ENCODE measurements at regions not wholly inside any gene's neighbourhood (a gene's known extent, or its start where the extent isn't known, plus 50 kb on each side); places are given as distances from the start of the nearest gene placed in this dataset.

GRCh38 chr10:88195841-88196240 is 332.4 kb downstream of the PTEN start:
- H3K23me2 ChIP-seq (ENCODE audit: low read depth, low read length) = no peaks in the 10 kb centered on the region
- H3K4me1 ChIP-seq (replicated peaks in 1 of 4; ENCODE audit: control insufficient read depth in 3 of 4, insufficient read depth in 4 of 4, low read length in 3 of 4) = peaks cover 0 to 4% (median 0%) of the 10 kb centered on the region in 4 experiments; a peak in 1 of 7 replicates
- no peak overlapping the region for H3K4me2 ChIP-seq (ENCODE audit: insufficient read depth in 1 of 2, low read depth in 2 of 2, low read length in 2 of 2)
- no peaks in the 10 kb centered on the region for H3K27me3 ChIP-seq (replicated peaks in 1 of 4; ENCODE audit: control insufficient read depth in 3 of 4, extremely low read depth in 1 of 4, insufficient read depth in 3 of 4, low read length in 3 of 4)
- no peaks in the 10 kb centered on the region for H4K20me1 ChIP-seq (replicated peaks in 1 of 2; ENCODE audit: control insufficient read depth in 1 of 2, insufficient read depth in 2 of 2, low read length in 2 of 2)
- no peak for DNase-seq (ENCODE audit: low read depth in 1 of 2, low spot score in 2 of 2)
- no peak overlapping the region for H3K4me3 ChIP-seq (ENCODE audit: extremely low read depth in 1 of 4, insufficient read depth in 2 of 4, low read depth in 3 of 4, low read length in 4 of 4)
- FAIRE-seq = no peak
- no peak overlapping the region for H3K9ac ChIP-seq (replicated peaks in 1 of 4; ENCODE audit: extremely low read depth in 1 of 4, low read depth in 3 of 4, low read length in 3 of 4)
- H3K18ac ChIP-seq (ENCODE audit: extremely low read depth, low read length) = no peak overlapping the region
- H4K91ac ChIP-seq (replicated peaks; ENCODE audit: insufficient read length, low read length) = no peak overlapping the region
- H2AK5ac ChIP-seq (ENCODE audit: low read depth, low read length) = no peak overlapping the region
- H2BK12ac ChIP-seq (ENCODE audit: low read depth, low read length) = no peak overlapping the region
- H2BK5ac ChIP-seq (ENCODE audit: low read depth, low read length) = no peak overlapping the region
- CTCF ChIA-PET (ENCODE audit: partially characterized antibody) = interaction anchor here (1.5 kb wide), 1 partner anchor 10 kb away, joined by 3 read pairs; no protein-coding TSS in a partner anchor
- no peak overlapping the region for H2BK120ac ChIP-seq (replicated peaks; ENCODE audit: low read depth, low read length)
- POLR2A ChIA-PET (ENCODE audit: partially characterized antibody) = no interaction called here
- H3K14ac ChIP-seq (ENCODE audit: insufficient read length) = no peak overlapping the region
- no peaks in the 10 kb centered on the region for H3K36me3 ChIP-seq (ENCODE audit: control insufficient read depth in 2 of 4, insufficient read depth in 4 of 4, low read length in 3 of 4)
- 86% methylated on average over 2 of the region's 2 CpGs; no CpG with 5 or more reads in 1 of the 2 experiments for WGBS, 2 experiments (ENCODE audit: extremely low coverage in 1 of 2, insufficient coverage in 1 of 2, insufficient read length in 1 of 2, insufficient replicate concordance in 2 of 2, low coverage in 1 of 2, low lambda C conversion rate in 2 of 2, missing lambda C conversion rate in 1 of 2)
- H2BK15ac ChIP-seq (ENCODE audit: low read length) = no peak overlapping the region
- H3K27ac ChIP-seq (ENCODE audit: low read depth, low read length) = no peak overlapping the region
- H2AFZ ChIP-seq (ENCODE audit: low read length) = no peak overlapping the region
- H4K8ac ChIP-seq (ENCODE audit: extremely low read depth, insufficient read depth, low read length) = no peak overlapping the region
- no peak overlapping the region for H4K5ac ChIP-seq (ENCODE audit: insufficient read length, low read depth, low read length)
- H3K56ac ChIP-seq (replicated peaks; ENCODE audit: insufficient read length, low read depth, low read length) = no peak overlapping the region
- H3K4ac ChIP-seq (replicated peaks; ENCODE audit: insufficient read length, low read depth, low read length) = no peak overlapping the region
- no peaks in the 10 kb centered on the region for H3K79me1 ChIP-seq (ENCODE audit: low read depth, low read length)
- H3K23ac ChIP-seq (ENCODE audit: insufficient read length) = no peak overlapping the region
- H3K79me2 ChIP-seq (ENCODE audit: control insufficient read depth in 1 of 2, insufficient read depth in 2 of 2, low read length in 2 of 2) = no peaks in the 10 kb centered on the region
- H3K9me3 ChIP-seq (ENCODE audit: insufficient read depth in 2 of 2, low read depth in 1 of 2, low read length in 1 of 2) = no peaks in the 10 kb centered on the region
- no peak overlapping the region for H2BK20ac ChIP-seq (ENCODE audit: low read length)
- TF ChIP-seq RAD21 (IDR thresholded peaks at IDR 0.05 in 1 of 2, conservative IDR thresholded peaks at IDR 0.05 in 1 of 2; ENCODE audit: low read depth in 2 of 2, low read length in 2 of 2) = no peak
- TF ChIP-seq, protein P1, sequence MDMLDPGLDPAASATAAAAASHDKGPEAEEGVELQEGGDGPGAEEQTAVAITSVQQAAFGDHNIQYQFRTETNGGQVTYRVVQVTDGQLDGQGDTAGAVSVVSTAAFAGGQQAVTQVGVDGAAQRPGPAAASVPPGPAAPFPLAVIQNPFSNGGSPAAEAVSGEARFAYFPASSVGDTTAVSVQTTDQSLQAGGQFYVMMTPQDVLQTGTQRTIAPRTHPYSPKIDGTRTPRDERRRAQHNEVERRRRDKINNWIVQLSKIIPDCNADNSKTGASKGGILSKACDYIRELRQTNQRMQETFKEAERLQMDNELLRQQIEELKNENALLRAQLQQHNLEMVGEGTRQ (IDR thresholded peaks at IDR 0.05; ENCODE audit: low read length) = no peak
- TF ChIP-seq ASH2L (IDR thresholded peaks at IDR 0.05; ENCODE audit: low read length) = no peak
- no peak for TF ChIP-seq RFX5 (IDR thresholded peaks at IDR 0.05; ENCODE audit: borderline replicate concordance, low read depth, low read length)
- no peak for TF ChIP-seq TAF1 (IDR thresholded peaks at IDR 0.05; ENCODE audit: low read depth, low read length)
- TF ChIP-seq RNF2 (IDR thresholded peaks at IDR 0.05; ENCODE audit: borderline replicate concordance, low read depth, low read length, missing control alignments, poor library complexity, severe bottlenecking) = no peak
- no peak for TF ChIP-seq YY1 (IDR thresholded peaks at IDR 0.05; ENCODE audit: low read depth, low read length)
- TF ChIP-seq KDM4A (IDR thresholded peaks at IDR 0.05; ENCODE audit: low read depth, low read length, severe bottlenecking) = no peak
- no peak for TF ChIP-seq CBX8 (IDR thresholded peaks at IDR 0.05; ENCODE audit: borderline replicate concordance, low read depth, low read length)
- TF ChIP-seq CTCF (IDR thresholded peaks at IDR 0.05; ENCODE audit: control extremely low read depth in 1 of 3, insufficient read depth in 1 of 3, low read depth in 1 of 3, low read length in 3 of 3) = no peak

Data from H1 (cell line).